Ovary (tissue), 3 donors: ENCODE measurements at regions not wholly inside any gene's neighbourhood (a gene's known extent, or its start where the extent isn't known, plus 50 kb on each side); places are given as distances from the start of the nearest gene placed in this dataset.

ENCODE experiments used
- CTCF ChIP-seq, 3 donors: fragments of 450-650 bp in 2 of 3; fragments of 200-600 bp in 1 of 3; IDR thresholded peaks; one replicate each; pipeline versions ENCODE4 v1.5.1 to v1.8.0; 2016 to 2022; ENCODE audit warnings: antibody characterized with exemption in 3 of 3, mild to moderate bottlenecking in 1 of 3
- EP300 ChIP-seq: sonication (generic); formaldehyde crosslinking; IDR thresholded peaks from one replicate; pipeline ENCODE4 v1.6.1; 2017; ENCODE audit warnings: antibody characterized with exemption
- donor health status: DM: no; HTN: no; CAD: no.

DNA sequence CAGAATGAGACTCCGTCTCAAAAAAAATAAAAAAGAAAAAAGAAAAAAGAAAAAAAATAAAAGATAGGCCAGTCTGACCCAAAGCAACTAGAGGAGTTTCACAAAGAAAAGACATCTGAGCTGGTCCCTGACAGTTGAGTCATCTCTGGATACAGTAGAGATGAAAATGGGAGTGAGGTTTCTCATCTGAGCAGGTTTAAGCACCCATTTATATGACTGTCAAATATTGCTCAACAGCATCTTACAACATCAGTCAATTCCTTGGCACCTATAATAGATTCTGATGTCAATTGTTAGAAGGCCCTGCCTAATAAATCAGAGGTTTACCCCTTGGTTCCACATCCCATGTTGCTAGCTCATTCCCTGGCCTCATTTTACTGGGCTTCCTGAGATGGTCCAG lies 490.5 kb downstream of the MAGEE1 start:
- TF ChIP-seq CTCF (IDR thresholded peaks at IDR 0.05) (no peak), EP300 (no peak)
